HG02759 (cell line): ENCODE measurements at regions not wholly inside any gene's neighbourhood (a gene's known extent, or its start where the extent isn't known, plus 50 kb on each side); places are given as distances from the start of the nearest gene placed in this dataset.

Source experiments
- ATAC-seq: cut with Tn5 transposase; IDR thresholded peaks from one replicate; pipeline ENCODE4 v1.9.1; 2021; ENCODE audit warnings: mild to moderate bottlenecking, moderate library complexity; ENCODE audit not compliant: unreplicated experiment

GRCh38 chr13:32859707-32860292 lies 156.4 kb upstream of the KL start:
- no peak for ATAC-seq

GRCh38 chr13:32861304-32861703 lies 154.9 kb upstream of the KL start:
- no peak for ATAC-seq

GRCh38 chr13:32863596-32863995 lies 152.6 kb upstream of the KL start:
- ATAC-seq = no peak

GRCh38 chr13:32866921-32867320 lies 149.3 kb upstream of the KL start:
- ATAC-seq = no peak

- no peak for ATAC-seq
Observed at GRCh38 chr13:32877491-32877890, 138.7 kb upstream of the KL start.

- no peak for ATAC-seq
Observed at GRCh38 chr13:32878163-32878562, 138.1 kb upstream of the KL start.

- no peak for ATAC-seq
Observed at GRCh38 chr13:32880636-32881035, 135.6 kb upstream of the KL start.

GRCh38 chr13:32881074-32881776 lies 135.0 kb upstream of the KL start:
- ATAC-seq = no peak

GRCh38 chr13:32881777-32882145 lies 134.5 kb upstream of the KL start:
- no peak for ATAC-seq

GRCh38 chr13:32882691-32883090 lies 133.5 kb upstream of the KL start:
- ATAC-seq = no peak

GRCh38 chr13:32883474-32883873 lies 132.7 kb upstream of the KL start:
- ATAC-seq = no peak

GRCh38 chr13:32887617-32888016 lies 128.6 kb upstream of the KL start:
- no peak for ATAC-seq

- ATAC-seq = no peak
Observed at GRCh38 chr13:32889986-32890565, 126.1 kb upstream of the KL start.

GRCh38 chr13:32893176-32893575 lies 123.0 kb upstream of the KL start:
- ATAC-seq = no peak

- ATAC-seq = no peak
Observed at GRCh38 chr13:32894589-32895001, 121.6 kb upstream of the KL start.

GRCh38 chr13:32895296-32895695 lies 120.9 kb upstream of the KL start:
- no peak for ATAC-seq

GRCh38 chr13:32897296-32897695 lies 118.9 kb upstream of the KL start:
- no peak for ATAC-seq

GRCh38 chr13:32902029-32902780 lies 114.0 kb upstream of the KL start:
- no peak for ATAC-seq

- ATAC-seq = no peak
Observed at GRCh38 chr13:32902874-32903273, 113.3 kb upstream of the KL start.

GRCh38 chr13:32903720-32904119 lies 112.5 kb upstream of the KL start:
- no peak for ATAC-seq

- ATAC-seq = no peak
Observed at GRCh38 chr13:32904266-32904665, 112.0 kb upstream of the KL start.
